ENCODE measurements at regions not wholly inside any gene's neighbourhood (a gene's known extent, or its start where the extent isn't known, plus 50 kb on each side); places are given as distances from the start of the nearest gene placed in this dataset.
"Not testable (repeated sequence)": the region's sequence is repeated elsewhere in the genome, so short reads cannot be mapped to it uniquely, and the experiment has no call there.

DNA sequence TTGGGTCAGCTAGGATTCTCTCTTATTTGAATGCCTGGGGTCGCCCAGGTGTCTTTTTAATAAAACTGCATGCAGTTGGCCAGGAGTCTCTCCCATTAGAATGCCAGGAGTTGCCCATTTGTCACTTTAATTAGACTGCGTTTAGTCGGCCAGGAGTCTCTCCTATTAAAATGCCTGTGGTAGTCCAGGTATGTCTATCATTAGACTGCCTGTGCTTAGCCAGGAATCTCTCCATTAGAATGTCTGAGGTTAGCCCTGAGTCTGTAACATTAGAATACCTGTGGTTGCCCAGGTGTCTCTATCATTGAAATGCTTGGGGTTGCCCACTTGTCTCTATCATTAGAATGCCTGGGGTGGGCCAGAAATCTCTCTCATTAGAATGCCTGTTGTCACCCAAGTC is 1470.9 kb downstream of the UQCRFS1 start:
- no peak for DNase-seq (ENCODE audit: low read depth)

DNA sequence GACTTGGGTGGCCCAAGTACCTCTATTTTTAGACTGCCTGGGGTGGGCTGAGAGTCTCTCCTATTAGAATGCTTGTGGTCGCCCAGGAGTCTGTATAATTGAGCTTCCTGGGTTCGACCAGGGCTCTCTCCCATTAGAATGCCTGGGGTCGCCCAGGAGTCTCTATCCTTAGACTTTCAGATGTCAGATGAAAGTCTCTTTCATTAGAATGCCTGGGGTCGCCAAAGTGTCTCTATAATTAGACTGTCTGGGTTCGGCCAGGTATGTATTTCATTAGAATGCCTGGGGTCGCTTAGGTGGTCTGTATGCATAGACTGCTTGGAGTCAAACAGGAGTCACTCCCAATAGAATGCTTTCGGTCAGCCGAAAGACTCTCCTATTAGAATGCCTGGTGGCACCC is 1471.7 kb downstream of the UQCRFS1 start:
- DNase-seq (ENCODE audit: low read depth), result no peak

DNA sequence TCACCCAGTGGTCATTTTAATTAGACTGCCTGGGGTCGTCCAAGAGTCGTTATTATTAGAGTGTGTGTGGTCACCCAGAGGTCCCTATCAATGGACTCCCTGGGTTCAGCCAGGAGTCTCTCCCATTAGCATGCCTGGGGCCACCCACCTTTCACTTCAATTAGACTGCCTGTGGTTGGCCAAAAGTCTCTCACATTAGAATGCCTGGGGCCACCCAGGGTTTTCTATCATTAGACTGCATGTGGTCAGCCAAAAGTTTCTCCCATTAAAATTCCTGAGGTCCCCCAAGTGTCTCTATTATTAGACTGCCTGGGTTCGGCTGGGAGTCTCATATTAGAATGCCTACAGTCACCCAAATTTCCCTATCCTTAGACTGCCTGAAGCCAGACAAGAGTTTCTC is 1472.6 kb downstream of the UQCRFS1 start:
- DNase-seq (ENCODE audit: low read depth), result no peak

DNA sequence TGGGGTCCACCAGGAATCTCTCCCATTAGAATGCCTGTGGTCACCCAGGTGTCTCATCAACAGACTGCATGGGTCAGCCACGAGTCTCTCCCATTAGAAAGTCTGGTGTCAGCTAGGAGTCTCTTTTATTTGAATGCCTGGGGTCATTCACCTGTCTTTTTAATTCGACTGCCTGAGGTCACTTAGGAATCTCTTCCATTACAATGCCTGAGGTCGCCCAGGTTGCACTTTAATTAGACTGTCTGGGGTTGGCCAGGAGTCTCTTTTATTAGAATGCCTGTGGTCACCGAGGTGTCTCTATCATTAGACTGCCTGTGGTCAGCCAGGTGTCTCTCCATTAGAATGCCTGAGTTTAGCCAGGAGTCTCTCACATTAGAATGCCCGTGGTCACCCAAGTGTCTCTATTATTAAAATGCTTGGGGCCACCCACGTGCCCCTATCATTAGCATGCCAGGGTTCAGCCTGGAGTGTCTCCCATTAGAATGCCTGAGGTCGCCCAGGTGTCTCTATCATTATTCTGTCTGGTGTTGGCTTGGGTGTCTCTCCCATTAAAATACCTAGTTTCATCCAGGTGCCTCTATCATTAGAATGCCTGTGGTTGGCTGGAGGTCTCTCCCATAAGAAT is 1474.3 kb downstream of the UQCRFS1 start:
- no peak for DNase-seq (ENCODE audit: low read depth)

DNA sequence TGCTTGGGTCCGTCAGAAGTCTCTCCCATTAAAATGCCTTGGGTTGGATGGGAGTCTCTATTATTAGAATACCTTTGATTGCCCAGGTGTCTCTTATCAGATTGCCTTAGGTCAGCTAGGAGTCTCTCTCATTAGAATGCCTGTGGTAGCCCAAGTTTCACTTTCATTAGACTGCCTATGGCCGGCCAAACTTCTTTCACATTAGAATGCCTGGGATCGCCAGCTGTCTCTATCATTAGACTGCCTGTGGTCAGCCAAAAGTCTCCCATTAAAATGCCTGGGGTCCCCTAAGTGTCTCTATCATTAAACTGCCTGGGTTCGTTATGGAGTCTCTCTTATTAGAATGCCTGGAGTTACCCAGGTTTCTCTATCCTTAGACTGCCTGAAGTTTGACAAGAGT is 1476.7 kb downstream of the UQCRFS1 start:
- no peak for DNase-seq (ENCODE audit: low read depth)

DNA sequence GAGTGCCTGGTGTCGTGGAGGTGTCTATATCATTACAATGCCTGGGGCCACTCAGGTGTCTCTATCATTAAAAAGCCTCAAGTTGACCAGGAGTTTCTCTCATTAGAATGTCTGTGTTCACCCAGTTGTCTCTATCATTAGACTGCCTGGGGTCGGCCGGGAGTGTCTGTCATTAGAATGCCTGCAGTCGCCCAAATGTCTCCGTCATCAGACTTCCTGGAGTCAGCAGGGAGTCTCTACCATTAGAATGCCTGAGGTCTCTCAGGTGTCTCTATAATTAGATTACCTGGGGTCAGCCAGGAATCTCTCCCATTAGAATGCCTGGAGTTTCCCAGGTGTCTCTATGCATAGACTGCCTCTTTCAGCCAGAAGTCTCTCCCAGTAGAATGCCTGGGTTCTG is 1477.6 kb downstream of the UQCRFS1 start:
- DNase-seq (ENCODE audit: low read depth), result no peak

DNA sequence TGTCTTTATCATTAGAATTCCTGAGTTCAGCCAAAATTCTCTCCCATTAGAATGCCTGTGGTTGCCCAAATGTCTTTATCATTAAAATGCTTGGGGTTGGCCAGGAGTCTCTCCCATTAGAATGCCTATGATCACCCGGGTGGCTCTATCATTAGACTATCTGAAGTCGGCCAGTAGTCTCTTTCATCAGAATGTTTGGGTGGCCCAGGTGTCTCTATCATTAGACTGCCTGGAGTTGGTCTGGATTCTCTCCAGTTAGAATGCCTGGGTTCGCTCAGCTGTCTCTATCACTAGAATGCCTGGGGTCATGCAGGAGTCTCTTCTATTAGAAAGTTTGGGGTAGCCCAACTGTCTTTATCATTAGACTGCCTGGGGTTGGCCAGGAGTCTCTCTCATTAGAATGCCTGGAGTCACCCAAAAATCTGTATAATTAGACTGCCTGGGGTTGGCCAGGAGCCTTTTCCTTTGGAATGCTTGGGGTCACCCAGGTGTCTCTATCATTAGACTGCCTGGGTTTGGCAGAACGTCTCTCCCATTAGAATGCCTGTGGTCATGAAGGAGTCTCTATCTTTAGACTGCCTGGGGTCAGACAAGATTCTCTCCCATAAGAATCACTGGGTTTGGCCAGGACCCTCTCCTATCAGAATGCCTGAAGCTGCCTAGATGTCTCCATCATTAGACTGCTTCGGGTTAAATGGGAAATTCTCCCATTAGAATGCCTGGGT is 1478.3 kb downstream of the UQCRFS1 start:
- DNase-seq (ENCODE audit: low read depth), result no peak

DNA sequence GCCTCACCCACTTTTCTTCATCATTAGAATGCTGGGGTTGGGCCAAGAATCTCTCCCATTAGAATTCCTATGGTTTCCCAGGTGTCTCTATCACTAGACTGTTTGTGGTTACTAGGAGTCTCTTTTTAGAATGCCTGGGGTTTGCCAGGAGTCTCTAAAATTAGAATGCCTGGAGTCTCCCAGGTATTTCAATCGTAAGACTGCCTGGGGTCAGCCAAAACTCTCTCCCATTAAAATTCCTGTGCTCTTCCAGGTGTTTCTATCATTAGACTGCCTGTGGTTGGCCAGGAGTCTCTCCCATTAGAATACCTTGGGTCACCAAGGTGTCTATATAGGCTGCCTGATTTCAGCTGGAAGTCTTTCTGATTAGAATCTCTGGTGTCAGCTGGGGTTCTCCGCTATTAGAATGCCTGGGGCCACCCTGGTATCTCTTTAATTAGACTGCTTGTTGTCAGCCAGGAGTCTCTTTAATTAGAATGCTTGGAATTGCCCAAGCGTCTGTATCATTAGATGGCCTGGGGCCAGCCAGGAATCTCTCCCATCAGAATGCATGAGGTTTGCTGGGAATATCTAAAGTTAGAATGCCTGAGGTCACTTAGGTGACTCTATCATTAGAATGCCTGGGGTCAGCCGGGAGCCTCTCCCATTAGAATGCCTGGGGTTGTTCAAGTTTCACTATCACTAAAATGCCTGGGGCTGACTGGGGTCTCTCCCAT is 1479.2 kb downstream of the UQCRFS1 start:
- DNase-seq (ENCODE audit: low read depth), result no peak

DNA sequence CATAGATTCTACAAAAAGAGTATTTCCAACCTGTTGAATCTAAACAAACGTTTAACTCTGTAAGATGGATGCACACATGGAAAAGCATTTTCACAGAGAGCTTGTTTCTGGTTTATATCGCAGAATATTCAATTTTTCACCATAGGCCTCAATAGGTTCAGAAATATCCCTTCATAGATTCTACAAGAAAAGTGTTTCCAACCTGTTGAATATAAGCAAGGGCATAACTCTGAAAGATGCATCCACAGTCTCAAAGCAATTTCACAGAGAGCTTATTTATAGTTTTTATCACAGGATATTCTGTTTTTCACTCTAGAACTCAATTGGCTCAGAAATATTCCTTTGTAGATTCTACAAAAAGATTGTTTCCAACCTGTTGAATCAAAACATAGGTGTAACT is 1483.6 kb downstream of the UQCRFS1 start:
- DNase-seq (ENCODE audit: low read depth), result no peak

DNA sequence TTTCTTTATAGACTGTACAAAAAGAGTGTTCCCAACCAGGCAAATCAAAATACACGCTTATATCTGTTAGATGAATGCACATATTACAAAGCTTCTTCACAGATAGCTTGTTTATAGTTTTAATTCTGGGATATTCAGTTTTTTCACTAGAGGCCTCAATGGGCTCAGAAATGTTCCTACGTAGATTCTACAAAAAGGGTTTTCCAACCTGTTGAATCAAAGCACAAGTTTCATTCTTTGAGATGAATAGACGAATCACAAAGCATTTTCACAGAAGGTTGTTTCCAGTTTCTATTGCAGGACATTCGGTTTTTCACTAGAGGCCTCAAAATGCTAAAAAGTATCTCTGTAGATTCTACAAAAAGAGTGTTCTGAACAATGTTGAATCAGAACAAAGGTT is 1490.3 kb downstream of the UQCRFS1 start:
- no peak for DNase-seq (ENCODE audit: low read depth)

DNA sequence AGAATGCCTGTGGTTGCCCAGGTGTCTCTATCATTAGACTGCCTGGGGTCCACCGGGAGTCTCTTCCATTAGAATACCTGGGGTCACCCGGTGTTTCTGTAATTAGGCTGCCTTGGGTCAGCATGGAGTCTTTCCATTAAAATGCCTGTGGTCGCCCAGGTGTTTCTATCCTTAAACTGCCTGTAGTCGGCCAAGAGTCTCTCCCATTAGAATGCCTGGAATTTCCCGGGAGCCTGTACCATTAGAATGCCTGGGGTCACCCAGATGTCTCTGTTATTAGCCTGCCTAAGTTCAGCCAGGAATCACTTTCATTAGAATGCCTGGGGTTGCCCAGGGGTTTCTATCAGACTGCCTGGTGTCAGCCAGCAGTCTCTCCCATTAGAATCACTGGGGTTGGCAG is 1492.8 kb downstream of the UQCRFS1 start:
- DNase-seq (ENCODE audit: low read depth), result no peak

DNA sequence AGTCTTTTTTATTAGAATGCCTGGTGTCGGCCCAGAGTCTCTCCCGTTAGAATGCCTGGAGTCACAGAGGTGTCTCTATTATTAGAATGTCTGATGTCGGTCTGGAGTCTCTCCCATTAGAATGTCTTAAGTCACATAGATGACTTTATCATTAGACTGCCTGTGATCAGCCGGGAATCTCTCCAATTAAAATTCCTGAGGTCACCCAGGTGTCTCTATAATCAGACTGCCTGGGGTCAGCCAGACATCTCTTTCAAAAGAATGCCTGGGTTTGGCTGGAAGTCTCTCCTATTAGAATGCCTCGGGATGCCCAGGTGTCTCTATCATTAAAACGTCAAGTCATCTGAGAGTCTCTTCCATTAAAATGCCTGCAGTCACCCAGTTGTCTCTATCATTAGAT is 1493.9 kb downstream of the UQCRFS1 start:
- DNase-seq (ENCODE audit: low read depth), result no peak

DNA sequence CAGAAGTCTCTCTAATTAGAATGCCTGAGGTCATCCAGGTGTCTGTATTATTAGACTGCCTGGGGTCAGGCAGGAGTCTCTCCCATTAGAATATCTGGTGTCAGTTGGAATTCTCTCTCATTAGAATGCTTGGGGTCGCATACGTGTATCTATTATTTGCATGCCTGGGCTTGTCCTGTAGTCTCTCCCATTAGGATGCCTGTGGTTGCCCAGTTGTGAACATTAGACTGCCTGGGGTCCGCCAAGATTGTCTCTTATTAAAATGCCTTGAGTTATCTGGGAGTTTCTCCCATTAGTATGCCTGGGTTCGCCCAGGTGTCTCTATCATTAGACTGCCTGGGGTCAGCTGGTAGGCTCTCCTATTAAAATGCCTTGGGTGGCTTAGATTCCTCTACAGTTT is 1494.7 kb downstream of the UQCRFS1 start:
- no peak for DNase-seq (ENCODE audit: low read depth)

DNA sequence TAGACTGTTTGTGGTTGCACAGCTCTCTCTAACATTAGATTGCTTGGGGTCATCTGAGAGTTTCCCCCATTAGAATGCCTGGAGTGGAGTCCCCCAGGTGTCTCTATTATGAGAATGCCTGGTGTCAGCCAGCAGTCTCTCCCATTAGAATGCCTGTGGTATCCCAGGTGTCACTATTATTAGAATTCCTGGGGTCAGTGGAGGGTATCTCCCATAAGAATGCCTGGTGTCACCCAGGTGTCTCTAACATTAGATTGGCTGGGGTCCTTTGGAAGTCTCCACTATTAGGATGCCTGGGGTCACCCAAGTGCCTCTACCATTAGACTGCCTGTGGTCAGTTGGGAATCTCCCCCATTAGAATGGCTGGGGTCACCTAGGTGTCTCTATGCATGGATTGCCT is 1495.1 kb downstream of the UQCRFS1 start:
- no peak for DNase-seq (ENCODE audit: low read depth)

DNA sequence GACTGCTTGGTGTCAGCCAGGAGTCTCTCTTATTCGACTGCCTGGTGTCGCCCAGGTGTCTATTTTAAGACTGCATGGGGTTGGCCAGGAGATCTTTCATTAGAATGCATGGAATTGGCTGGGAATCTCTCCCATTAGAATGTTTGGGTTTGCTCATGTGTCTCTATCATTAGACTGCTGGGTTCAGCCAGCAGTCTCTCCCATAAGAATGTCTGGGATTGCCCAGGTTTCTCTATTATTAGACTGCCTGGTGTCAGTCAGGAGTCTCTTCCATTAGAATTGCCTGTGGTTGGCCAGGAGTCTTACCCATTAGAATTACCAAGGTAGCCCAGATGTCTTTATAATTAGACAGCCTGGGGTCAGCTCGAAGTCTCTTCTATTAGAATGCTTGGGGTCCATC is 1496.0 kb downstream of the UQCRFS1 start:
- no peak for DNase-seq (ENCODE audit: low read depth)

DNA sequence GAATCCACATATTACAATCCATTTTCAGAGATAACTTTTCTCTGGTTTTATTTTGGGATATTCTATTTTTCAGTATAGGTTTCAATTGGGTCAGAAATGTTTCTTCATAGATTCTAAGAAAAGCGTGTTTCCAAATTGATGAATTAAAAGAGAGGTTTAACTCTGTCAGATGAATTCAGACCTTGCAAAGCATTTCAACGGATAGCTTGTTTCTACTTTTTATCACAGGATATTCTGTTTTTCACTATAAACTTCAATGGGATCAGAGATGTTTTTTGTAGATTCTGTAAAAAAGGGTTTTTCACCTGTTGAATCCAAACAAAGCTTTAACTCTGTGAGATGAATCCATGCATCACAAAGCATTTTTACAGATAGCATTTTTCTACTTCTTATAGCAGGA is 1498.1 kb downstream of the UQCRFS1 start:
- DNase-seq (ENCODE audit: low read depth), result no peak

DNA sequence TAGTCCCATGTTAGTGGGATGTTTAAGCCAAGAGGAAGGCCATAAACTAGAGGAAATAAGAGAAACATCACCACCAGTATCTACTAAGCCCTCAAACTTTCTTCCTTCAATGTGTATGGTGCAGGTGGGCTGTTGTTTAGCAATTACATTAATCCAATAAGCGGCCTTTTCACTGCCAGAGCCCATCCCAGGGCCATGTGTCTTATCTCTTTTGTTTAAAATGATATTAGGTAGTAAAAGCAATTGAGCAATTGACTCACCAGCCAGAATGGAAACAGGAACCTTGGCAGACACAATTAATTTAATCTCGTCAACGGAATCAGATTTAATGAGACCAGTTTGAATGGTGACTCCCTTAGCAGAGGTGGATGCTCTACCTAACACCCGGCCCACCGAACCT is 1503.5 kb downstream of the UQCRFS1 start:
- DNase-seq (ENCODE audit: low read depth), result no peak

DNA sequence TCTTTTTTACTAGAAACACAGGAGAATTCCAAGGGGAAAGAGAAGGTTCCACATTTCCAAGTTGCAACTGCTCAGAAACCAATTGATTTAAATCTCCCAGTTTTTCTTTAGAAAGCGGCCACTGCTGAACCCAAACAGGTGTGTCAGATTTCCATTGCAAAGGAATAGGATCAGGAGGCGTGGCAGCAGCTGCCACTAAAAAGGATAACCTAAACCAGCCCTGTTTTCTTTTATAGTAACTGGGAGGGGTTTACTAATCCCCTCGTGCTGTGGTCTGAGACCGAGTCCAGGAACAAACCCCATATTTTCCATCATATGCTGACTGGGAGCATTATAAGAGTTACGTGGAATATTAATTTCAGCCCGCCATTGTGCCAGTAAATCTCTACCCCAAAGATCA is 1504.0 kb downstream of the UQCRFS1 start:
- DNase-seq (ENCODE audit: low read depth), result not testable (repeated sequence)

DNA sequence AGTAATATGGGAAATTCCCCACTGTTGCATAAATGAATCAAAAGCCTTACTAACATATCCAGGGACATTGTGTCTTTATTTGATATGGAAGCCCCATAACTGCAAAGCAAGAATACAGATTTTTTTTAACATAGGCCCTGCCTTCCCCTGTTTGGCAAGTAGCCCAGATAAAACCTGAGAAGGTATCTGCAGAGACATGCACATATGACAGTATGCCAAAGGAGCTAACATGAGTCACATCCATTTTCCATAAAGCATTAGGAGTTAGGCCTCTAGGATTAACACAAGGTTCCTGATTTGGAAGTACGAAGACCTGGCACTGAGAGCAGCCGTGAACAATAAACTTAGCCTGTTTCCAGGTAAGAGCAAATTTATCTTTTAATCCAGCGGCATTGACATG is 1505.9 kb downstream of the UQCRFS1 start:
- DNase-seq (ENCODE audit: low read depth), result not testable (repeated sequence)

DNA sequence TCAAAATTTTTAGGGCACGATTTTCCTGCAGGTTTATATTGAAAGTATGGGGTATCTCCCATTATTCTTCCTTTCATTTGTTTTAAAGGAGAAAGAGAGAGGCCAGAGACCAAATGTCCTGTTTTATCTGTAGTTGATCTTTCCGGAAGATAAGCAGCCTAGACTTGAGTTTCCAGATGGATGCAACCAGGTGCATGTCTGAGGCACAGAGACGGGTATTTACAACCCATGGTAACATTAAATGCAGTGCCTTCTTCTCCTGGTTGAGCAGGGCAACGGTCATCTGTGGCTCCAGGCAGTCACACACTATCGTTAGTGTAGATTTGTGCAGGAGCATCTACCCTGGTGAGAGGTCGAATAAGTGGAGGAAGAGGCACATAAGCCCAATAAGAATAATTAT is 1507.1 kb downstream of the UQCRFS1 start:
- DNase-seq (ENCODE audit: low read depth), result no peak

DNA sequence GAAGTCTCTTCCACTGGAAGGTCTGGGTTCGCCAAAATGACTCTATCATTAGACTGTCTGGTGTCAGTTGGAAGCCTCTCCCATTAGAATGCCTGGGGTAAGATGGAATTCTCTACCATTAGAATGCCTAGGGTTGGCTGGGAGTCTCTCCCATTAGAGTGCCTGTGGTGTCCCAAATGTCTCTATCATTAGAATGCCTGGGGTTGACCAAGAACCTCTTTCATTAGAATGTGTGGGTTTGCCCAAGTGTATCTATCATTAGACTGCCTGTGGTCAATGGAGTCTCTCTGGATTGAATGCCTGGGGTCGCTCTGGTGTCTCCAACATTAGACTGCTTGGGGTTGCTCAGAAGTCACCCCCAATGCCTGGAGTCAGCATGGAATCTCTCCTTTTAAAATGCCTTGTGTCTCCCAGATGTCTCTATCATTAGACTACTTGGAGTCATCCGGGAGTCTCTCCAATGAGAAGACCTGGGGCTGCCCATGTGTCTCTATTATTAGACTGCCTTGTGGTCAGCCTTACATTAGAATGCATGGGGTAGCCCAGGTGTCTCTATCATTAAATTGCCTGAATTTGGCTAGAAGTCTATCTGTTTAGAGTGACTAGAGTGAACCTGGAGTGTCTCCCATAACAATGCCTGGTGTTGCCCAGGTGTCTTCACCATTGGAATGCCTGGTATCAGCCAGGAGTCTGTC is 1518.4 kb downstream of the UQCRFS1 start:
- DNase-seq (ENCODE audit: low read depth), result no peak

DNA sequence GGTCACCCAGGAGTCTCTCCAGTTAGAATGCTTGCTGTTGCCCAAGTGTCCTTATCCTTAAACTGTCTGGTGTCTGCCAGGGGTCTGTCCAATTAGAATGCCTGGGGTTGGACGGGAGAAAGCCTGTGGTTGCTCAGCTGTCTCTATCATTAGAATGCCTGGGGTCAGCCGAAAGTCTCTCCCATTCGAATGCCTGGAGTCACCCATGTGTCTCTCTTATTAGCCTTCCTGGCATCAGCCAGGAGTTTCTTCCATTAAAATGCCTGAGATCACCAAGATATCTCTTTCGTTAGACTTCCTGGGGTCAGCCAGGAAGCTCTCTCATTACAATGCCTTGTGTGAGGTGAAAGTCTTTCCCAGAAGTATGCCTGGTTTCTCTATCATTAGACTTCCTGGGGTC is 1521.0 kb downstream of the UQCRFS1 start:
- DNase-seq (ENCODE audit: low read depth), result no peak

DNA sequence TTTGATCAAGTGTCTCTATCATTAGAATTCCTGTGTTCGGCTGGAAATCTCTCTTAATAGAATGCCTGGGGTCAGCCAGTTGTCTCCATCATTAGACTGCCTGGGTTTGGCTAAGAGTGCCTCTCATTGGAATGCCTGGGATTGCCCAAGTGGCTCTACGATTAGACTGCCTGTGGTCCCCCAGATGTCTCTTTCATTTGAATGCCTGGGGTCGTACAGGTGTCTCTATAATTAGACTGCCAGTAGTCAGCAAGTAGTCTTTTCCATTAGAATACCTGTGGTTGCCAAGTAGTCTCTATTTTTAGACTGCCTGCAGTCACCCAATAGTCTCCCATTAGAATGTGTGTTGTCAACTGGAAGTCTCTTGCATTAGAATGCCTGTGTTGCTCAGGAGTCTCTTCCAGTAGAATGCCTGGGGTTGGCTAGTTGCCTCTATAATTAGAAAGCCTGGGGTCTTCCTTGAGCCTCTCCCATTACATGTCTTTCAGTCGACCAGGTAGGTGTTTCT is 1523.2 kb downstream of the UQCRFS1 start:
- no peak for DNase-seq (ENCODE audit: low read depth)
